Osteoblast (primary cell): ENCODE measurements at regions not wholly inside any gene's neighbourhood (a gene's known extent, or its start where the extent isn't known, plus 50 kb on each side); places are given as distances from the start of the nearest gene placed in this dataset.

Source experiments
- DNase-seq: peaks from one replicate; pipeline ENCODE4 v3.0.0; 2011; ENCODE audit warnings: low spot score, mixed read lengths; ENCODE audit not compliant: insufficient read length; ENCODE audit errors: missing footprints
- H2AFZ ChIP-seq: 2 replicates; pipeline ENCODE4 v1.6.0; 2011; ENCODE audit warnings: mild to moderate bottlenecking, low read length
- H3K27ac ChIP-seq: 2 replicates; pipeline ENCODE4 v1.5.1; 2011; ENCODE audit warnings: mild to moderate bottlenecking, low read depth, low read length, moderate library complexity
- H3K27me3 ChIP-seq: 2 replicates; pipeline ENCODE4 v1.6.0; 2012; ENCODE audit warnings: mild to moderate bottlenecking, control low read depth, inconsistent platforms, low read length, moderate library complexity; ENCODE audit not compliant: insufficient read depth
- H3K36me3 ChIP-seq: 2 replicates; pipeline ENCODE4 v1.5.1; 2011; ENCODE audit warnings: mild to moderate bottlenecking, low read length, control low read depth, moderate library complexity; ENCODE audit not compliant: insufficient read depth
- H3K4me1 ChIP-seq: 2 replicates; pipeline ENCODE4 v1.5.1; 2011; ENCODE audit warnings: mild to moderate bottlenecking, low read length, control low read depth, moderate library complexity; ENCODE audit not compliant: insufficient read depth
- H3K4me2 ChIP-seq: 2 replicates; pipeline ENCODE4 v1.6.0; 2011; ENCODE audit warnings: mild to moderate bottlenecking, low read length; ENCODE audit not compliant: insufficient read depth
- H3K4me3 ChIP-seq: fragments of 200-600 bp; sonication (generic); 3 replicates; pipeline ENCODE4 v1.5.1; 2012; ENCODE audit warnings: mild to moderate bottlenecking, low read length, inconsistent platforms; ENCODE audit not compliant: insufficient read depth
- H3K79me2 ChIP-seq: 2 replicates; pipeline ENCODE4 v1.6.0; 2012; ENCODE audit warnings: mild to moderate bottlenecking, low read length, control low read depth, inconsistent platforms; ENCODE audit not compliant: insufficient read depth
- H3K9me3 ChIP-seq: 2 replicates; pipeline ENCODE4 v1.5.1; 2011; ENCODE audit warnings: low read depth, low read length, control low read depth
- H4K20me1 ChIP-seq: 2 replicates; pipeline ENCODE4 v1.6.0; 2012; ENCODE audit warnings: mild to moderate bottlenecking, low read length, control low read depth; ENCODE audit not compliant: insufficient read depth
- CTCF ChIP-seq: IDR thresholded peaks from 2 replicates; pipeline ENCODE4 v1.5.1; 2011; ENCODE audit warnings: mild to moderate bottlenecking, low read depth, low read length, moderate library complexity; ENCODE audit errors: extremely low read depth

- no peak overlapping the region for H3K4me3 ChIP-seq
- H3K9me3 ChIP-seq: no peaks in the 10 kb centered on the region
- H4K20me1 ChIP-seq: no peaks in the 10 kb centered on the region
- H3K4me2 ChIP-seq: peak overlapping the region; percentile 5
- no peak for DNase-seq
- TF ChIP-seq CTCF: no peak
- H3K4me1 ChIP-seq: peaks cover 26% of the 10 kb centered on the region
- no peaks in the 10 kb centered on the region for H3K36me3 ChIP-seq
- no peaks in the 10 kb centered on the region for H3K27me3 ChIP-seq
- H2AFZ ChIP-seq: no peak overlapping the region
- H3K79me2 ChIP-seq: no peaks in the 10 kb centered on the region
- peak overlapping the region; percentile 8 for H3K27ac ChIP-seq
Observed at GRCh38 chr11:27913650-27914049, 194.3 kb downstream of the KIF18A start.

DNA sequence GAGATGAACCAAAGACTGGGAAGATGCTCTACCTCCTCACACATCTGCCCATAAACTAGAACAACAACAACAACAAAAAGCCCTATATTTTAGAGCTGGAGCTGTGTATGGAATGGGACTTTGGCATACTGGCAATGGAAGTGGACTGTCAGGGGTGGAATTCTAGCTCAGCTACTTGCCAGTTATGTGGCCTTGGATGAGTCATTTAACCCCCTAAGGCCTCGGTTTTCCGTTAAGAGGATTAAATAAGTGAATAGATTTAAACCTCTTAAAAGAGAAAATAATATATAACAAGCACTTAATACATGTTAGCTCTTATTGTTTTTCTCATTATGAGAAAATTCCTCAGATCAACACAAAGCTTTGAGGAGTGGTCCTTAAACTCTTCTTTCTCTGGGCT, 195.0 kb downstream of the KIF18A start:
- H3K4me1 ChIP-seq: peaks cover 28% of the 10 kb centered on the region
- no peaks in the 10 kb centered on the region for H3K27me3 ChIP-seq
- no peaks in the 10 kb centered on the region for H3K9me3 ChIP-seq
- H3K4me3 ChIP-seq: no peak overlapping the region
- no peak for TF ChIP-seq CTCF
- H3K79me2 ChIP-seq: no peaks in the 10 kb centered on the region
- H2AFZ ChIP-seq: no peak overlapping the region
- H3K36me3 ChIP-seq: no peaks in the 10 kb centered on the region
- DNase-seq: no peak
- no peak overlapping the region for H3K4me2 ChIP-seq
- no peaks in the 10 kb centered on the region for H4K20me1 ChIP-seq
- H3K27ac ChIP-seq: no peak overlapping the region

DNA sequence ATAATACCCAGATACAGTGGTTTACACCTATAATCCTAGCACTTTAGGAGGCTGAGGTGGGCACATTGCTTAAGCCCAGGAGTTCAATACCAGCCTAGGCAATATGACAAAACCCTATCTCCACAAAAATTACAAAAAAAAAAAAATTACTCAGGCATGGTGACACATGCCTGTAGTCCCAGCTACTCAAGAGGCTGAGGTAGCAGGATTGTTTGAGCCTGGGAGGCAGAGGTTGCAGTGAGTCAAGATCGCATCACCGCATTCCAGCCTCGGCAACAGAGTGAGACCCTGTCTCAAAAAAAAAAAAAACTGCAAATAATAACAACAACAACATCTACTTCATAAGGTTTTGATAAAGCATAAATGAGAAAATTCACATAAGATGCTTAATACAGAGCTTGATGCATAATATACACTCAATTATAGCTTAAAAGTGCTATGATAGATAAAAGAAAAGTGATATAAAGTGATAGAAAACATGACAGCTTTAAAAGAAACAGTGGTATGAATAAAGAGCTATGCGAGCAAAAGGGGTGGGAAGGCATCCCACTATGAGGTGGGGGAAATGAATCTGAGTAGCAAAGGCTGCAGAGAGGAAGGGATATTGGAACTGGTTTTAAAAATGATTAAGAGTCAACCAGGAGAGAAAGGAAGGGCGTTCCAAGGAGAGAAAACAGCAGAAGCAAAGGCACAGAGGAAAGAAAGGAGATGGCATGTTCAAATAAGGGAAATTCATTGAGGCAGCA, 197.6 kb downstream of the KIF18A start:
- no peaks in the 10 kb centered on the region for H3K79me2 ChIP-seq
- H2AFZ ChIP-seq: no peak overlapping the region
- H3K9me3 ChIP-seq: no peaks in the 10 kb centered on the region
- no peaks in the 10 kb centered on the region for H3K36me3 ChIP-seq
- H3K4me2 ChIP-seq: peak overlapping the region; percentile 25
- no peak for TF ChIP-seq CTCF
- peak overlapping the region; percentile 56 for H3K27ac ChIP-seq
- no peak overlapping the region for H3K4me3 ChIP-seq
- no peak for DNase-seq
- no peaks in the 10 kb centered on the region for H4K20me1 ChIP-seq
- H3K27me3 ChIP-seq: no peaks in the 10 kb centered on the region
- H3K4me1 ChIP-seq: peaks cover 43% of the 10 kb centered on the region

DNA sequence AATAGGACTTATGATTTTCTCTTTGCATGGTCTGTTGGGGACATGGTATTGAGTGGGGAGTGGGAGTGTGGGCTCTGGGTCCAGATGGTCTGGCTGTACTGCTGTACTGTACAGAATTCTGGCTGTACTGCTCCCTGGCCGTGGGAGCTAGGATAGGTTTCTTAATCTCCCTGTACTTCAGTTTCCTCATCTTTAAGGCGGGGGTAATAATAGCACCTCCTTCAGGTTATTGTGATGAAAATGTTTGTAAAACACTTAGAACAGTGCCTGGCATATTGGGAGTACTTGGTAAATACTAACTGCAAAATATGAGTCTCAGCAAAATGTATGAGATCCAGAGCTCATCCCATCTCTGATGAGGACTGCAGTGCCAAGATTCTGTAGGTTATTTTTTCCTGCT, 198.6 kb downstream of the KIF18A start:
- H3K4me2 ChIP-seq: no peak overlapping the region
- no peaks in the 10 kb centered on the region for H3K36me3 ChIP-seq
- no peak overlapping the region for H2AFZ ChIP-seq
- H3K4me3 ChIP-seq: no peak overlapping the region
- no peak for DNase-seq
- no peaks in the 10 kb centered on the region for H3K79me2 ChIP-seq
- TF ChIP-seq CTCF: no peak
- H3K9me3 ChIP-seq: no peaks in the 10 kb centered on the region
- no peaks in the 10 kb centered on the region for H3K27me3 ChIP-seq
- peaks cover 49% of the 10 kb centered on the region for H3K4me1 ChIP-seq
- H3K27ac ChIP-seq: no peak overlapping the region
- H4K20me1 ChIP-seq: no peaks in the 10 kb centered on the region
